ENCODE measurements at regions not wholly inside any gene's neighbourhood (a gene's known extent, or its start where the extent isn't known, plus 50 kb on each side); places are given as distances from the start of the nearest gene placed in this dataset.
"Not testable (repeated sequence)": the region's sequence is repeated elsewhere in the genome, so short reads cannot be mapped to it uniquely, and the experiment has no call there.

GRCh38 chr15:58295637-58296215 is 136.1 kb upstream of the LIPC start:
- FAIRE-seq, result no peak
- no peak for DNase-seq (ENCODE audit: low spot score)

DNA sequence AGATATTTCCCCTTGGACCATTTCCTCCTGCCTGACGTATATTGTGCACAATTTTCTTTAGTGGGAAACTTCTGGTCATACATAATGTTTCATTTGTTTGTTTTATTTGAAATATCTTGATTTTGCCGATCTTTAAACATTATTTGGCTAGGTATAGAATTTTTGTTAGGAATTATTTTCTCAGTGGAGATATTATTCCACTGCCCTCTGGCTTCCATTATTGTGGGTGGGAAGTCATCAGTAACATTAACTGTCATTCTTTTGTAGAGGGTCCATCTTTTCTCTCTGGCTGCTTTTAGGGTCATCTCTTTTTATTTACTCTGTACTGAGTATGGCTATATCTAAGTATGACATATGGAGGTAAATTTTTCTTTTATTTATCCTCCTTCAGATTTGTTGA is 135.5 kb upstream of the LIPC start:
- no peak for FAIRE-seq

DNA sequence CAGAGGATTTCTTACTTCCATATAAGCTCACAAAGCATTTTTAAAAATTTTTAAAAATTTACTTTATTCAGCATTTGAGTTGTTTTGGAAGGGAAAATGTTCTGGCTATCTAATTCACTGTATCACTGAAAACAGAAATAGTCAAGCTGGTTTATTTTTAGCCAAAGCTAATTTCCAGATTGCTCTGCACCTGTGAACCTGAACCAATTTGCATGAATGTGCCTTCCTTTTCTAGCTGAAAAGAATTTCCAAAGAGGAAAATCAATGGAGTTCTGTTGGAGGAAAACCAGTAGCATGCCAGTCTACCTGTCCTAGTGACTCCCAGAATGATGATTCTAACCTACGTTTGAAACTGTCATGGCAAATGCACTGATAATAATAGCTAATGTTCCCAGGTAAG is 134.2 kb upstream of the LIPC start:
- DNase-seq (ENCODE audit: low spot score) (no peak), FAIRE-seq (peak; percentile 61)

More for the DNA sequence above, 135.5 kb upstream of the LIPC start:
- no peak for DNase-seq (ENCODE audit: low spot score)

- FAIRE-seq (peak; percentile 23), DNase-seq (ENCODE audit: low spot score) (no peak)
These were observed 132.6 kb upstream of the LIPC start for GRCh38 chr15:58298879-58299850.

- no peak for FAIRE-seq
- DNase-seq (ENCODE audit: low spot score), result no peak
These were observed 129.0 kb upstream of the LIPC start for GRCh38 chr15:58302832-58303231.

- DNase-seq (ENCODE audit: low spot score) (no peak), FAIRE-seq (peak; percentile 44)
These were observed 128.6 kb upstream of the LIPC start for GRCh38 chr15:58303236-58303635.

DNA sequence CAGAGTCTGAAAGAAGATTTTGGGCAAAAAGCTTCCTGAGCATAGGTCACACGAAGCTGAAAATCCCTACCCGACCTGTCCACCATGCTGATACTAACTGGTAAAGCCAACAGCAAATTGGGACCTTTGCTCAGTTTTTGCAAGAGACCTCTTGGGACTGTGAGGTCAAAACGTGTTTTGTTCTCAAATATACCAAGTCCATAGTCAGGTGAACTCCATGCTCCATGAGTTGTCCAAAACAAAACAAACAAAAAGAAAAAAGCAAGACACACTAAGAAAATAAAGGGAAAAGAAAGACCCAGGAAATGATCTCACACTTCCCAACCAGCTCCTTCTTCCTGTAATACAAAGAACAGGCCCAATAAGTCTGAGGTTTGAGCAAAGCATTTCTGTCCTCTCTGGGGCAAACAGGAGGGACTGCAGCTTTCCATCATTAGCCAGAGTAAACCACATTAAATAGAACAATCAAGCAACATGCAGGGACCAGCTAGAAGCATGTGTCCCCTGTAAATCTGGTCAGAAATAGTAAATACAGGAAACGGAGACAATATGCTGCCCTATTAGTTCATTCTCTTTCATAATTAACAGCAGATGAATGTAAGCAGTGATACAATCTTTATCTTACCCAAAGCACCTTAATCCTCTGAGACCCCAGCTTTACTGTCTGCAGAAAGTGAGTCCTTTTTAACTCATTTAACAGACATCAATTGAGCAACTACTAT is 125.0 kb upstream of the LIPC start:
- FAIRE-seq, result no peak
- DNase-seq (ENCODE audit: low spot score), result no peak

- FAIRE-seq (no peak), DNase-seq (ENCODE audit: low spot score) (no peak)
These were observed 124.4 kb upstream of the LIPC start for GRCh38 chr15:58307313-58307961.

DNA sequence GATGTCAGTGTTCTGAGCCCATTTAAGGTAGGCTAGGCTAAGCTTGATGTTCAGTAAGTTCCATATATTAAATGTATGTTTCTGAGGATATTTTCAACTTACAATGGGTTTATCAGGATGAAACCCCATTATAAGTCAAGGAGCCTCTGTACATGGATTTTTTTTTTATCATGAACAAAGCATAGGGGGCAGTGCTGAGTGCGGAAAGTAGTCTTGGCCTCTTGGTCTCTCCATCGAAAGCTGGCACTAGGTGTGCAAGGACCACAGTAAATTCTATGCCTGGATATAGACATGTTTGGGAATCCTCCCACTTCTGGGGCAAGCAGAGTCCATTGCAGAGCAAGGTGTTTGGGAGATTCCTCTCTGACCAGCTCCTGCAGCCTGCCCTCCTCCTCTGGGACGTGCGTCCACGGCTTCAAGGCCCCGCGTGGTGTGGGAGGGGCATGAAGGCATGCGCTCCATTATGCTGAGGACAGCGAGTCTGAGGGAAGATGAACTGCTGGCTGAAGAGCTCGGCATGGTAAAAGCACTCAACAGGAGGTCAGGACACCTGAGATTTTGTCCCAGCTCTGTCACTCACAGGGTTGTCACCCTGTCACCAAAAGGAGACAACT is 122.9 kb upstream of the LIPC start:
- no peak for DNase-seq (ENCODE audit: low spot score)
- FAIRE-seq, result no peak

- DNase-seq (ENCODE audit: low spot score) (no peak), FAIRE-seq (no peak)
These were observed 121.5 kb upstream of the LIPC start for GRCh38 chr15:58309963-58310928.

GRCh38 chr15:58311556-58311955 is 120.2 kb upstream of the LIPC start:
- no peak for FAIRE-seq
- DNase-seq (ENCODE audit: low spot score), result no peak

GRCh38 chr15:58312031-58312430 is 119.8 kb upstream of the LIPC start:
- DNase-seq (ENCODE audit: low spot score) (no peak), FAIRE-seq (no peak)

GRCh38 chr15:58313304-58313703 is 118.5 kb upstream of the LIPC start:
- DNase-seq (ENCODE audit: low spot score) (no peak), FAIRE-seq (no peak)

DNA sequence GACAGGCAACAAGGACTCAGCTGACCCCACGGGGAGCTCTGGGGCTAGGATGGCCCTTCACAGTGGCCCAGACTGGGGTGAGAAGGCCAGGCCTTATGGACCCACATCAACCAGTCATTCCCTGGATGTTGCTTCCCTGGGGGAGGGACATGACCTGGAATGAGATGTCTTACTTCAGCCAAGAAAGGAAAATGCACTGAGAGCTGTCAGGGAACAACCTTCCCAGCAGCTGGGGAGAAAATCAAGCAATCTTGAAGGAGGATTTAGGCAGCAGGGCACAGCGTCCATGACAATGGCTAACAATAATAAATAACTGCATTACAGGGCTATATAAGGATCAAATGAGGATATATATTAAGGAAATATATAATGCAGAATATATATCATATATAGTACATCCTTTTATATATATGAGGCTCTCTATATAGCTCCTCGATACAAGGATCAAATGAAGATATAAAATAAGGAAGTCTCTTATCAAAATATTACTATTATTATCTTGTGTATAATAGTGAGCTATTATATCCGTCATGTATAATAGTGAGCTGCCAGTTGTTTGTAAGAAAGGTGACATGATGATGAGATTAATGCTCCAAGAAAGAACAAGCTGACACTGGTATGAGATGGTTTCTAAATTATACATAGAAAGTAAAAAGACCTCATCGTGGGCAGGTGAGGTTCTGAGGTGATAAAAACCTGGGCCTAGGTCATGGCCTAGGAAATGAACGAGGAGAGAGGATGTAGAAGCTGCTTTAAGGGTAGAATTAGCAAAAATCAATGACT is 117.8 kb upstream of the LIPC start:
- no peak for DNase-seq (ENCODE audit: low spot score)
- FAIRE-seq, result no peak

GRCh38 chr15:58314593-58315216 is 117.1 kb upstream of the LIPC start:
- FAIRE-seq (no peak), DNase-seq (ENCODE audit: low spot score) (no peak)

GRCh38 chr15:58318517-58318916 is 113.3 kb upstream of the LIPC start:
- no peak for FAIRE-seq
- no peak for DNase-seq (ENCODE audit: low spot score)

GRCh38 chr15:58321034-58321433 is 110.8 kb upstream of the LIPC start:
- DNase-seq (ENCODE audit: low spot score), result no peak
- no peak for FAIRE-seq

DNA sequence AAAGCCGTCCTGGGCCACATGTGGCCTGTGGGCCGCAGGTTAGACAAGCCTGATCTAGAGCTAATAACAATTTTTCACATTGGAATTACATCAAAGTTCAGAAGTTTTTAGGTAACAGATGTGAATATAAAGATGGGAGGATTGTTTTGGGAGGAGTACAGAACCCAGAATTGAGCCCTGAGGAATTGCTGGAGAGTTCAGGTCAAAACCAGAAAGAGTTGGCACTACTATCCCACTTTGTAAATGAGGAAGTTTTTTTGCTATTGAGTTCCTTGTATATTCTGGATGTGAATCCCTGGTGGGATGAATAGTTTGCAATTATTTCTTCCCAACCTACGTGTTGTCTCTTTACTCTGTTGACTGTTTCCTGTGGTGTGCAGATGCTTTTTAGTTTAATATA is 109.5 kb upstream of the LIPC start:
- FAIRE-seq (no peak), DNase-seq (ENCODE audit: low spot score) (no peak)

GRCh38 chr15:58323321-58323720 is 108.5 kb upstream of the LIPC start:
- FAIRE-seq; DNase-seq (ENCODE audit: low spot score): not testable (repeated sequence)

Measured in urothelium cell line (cell line).